Activated CD8-positive, alpha-beta memory T cell treated with anti-CD3 and anti-CD28 coated beads, Interleukin-2, amount 50 U/mL, for 24 hours (primary cell): ENCODE measurements at regions not wholly inside any gene's neighbourhood (a gene's known extent, or its start where the extent isn't known, plus 50 kb on each side); places are given as distances from the start of the nearest gene placed in this dataset.
"Not testable (repeated sequence)": the region's sequence is repeated elsewhere in the genome, so short reads cannot be mapped to it uniquely, and the experiment has no call there.

ENCODE experiments used
- DNase-seq: peaks from one replicate; pipeline ENCODE4 v3.0.0-alpha.2; 2020; ENCODE audit errors: extremely low read depth

DNA sequence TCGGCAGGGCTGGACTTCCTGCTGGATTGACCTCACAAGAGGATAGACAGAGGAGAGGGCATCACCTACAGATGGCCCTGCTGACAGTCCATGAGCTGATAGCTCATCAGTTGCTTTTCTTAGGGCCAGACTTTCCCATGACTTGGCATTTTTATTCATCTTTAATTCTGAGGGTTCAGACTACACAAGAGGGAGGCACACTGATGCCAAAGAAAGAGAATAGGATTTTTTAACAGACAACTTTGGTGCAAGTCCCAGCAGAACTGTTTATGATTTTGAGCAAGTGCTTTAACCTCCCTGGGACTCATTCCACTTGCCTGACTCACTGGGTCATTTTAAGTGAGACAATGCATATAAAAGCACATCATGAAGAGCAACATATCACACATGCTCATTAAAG lies 299.2 kb downstream of the INSIG2 start:
- DNase-seq = no peak

DNA sequence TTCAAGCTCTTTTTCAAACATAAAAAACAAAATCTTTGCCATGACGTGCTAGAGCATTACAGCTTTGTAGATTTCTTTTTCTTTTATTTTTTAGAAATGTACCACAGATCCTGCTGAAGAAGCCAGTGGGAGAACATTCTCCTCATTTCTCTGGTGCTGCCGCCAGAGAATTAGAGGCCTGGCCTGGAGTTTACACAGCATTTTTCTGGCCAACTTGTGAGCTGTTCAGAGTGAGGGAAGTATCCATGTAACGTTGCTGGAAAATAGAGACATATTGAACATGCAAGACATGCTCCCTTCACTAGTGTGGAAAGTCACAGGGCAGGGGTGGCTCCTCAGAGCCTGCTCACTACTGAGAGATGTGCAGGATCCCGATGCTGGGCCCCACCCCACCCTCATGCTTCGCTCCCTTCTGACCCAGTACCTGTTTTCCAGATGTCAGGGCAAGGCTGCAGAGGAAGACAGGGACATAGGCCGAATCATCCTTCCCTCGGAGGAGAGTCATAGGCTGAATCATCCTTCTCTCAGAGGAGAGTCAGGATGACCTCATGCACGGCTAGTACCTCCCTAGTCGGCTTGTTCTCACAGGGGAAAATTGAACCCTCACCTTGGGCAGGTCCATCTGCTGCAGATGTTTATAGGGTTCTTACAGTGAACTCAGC lies 298.5 kb downstream of the INSIG2 start:
- no peak for DNase-seq

DNA sequence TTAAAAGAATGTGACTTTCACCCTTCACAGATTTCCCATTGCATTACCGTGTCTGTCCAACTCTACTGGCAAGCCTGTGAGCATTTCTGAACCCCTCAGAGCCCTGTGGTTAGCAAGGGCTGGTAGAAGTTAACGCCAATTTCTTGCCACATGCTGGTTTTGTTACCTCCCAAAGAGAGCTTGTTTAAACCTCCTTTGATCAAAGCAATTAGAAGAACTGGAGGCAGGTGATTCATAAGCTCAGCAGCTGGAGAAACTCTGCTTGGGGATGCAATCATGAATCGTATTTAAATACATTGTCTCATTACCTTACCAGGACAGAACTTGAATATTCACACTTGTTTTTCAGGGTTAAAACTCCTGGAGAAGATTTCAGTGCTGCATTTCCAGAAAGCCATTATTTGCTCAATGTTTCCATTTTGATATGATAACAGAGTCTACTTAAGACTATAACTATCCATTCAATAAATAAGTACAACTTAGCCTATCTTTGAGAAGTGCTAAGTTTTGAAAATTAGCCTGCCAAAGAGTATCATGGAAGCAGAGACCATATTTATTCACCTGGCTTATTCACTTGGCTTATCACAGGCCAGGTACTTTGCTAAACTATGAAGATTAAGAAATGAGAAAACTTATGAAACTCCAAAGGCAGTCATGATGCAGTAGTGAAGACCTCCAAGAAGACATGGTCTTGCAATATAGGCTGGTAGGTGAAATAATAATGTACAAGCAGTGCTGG lies 292.8 kb downstream of the INSIG2 start:
- no peak for DNase-seq

DNA sequence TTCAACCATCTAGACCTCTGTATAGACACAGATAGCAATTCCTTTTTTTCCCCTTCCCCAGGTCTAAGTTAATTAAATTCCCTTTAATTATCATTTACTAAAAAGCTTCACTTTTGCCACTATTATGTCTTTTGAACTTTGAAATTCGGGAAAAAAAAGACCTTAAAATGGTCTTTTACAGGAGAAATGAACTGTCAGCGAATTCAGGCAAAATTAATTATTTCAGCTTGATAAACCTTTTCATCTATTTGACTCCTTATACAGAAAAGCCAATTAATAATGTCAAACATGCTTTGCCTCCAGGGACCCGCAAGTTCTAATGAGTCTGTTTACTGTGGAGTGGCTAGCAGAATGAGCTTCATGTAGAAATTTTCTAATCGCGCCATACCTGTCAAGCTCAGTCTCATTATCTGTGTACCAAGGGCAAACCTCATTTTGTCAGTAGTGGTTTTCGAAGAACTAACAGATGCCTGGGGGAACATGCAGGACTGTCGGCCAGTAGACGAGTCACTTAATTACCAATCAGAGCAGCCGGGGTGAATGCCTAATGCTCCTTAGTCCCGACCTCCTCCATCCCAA lies 287.7 kb downstream of the INSIG2 start:
- no peak for DNase-seq

DNA sequence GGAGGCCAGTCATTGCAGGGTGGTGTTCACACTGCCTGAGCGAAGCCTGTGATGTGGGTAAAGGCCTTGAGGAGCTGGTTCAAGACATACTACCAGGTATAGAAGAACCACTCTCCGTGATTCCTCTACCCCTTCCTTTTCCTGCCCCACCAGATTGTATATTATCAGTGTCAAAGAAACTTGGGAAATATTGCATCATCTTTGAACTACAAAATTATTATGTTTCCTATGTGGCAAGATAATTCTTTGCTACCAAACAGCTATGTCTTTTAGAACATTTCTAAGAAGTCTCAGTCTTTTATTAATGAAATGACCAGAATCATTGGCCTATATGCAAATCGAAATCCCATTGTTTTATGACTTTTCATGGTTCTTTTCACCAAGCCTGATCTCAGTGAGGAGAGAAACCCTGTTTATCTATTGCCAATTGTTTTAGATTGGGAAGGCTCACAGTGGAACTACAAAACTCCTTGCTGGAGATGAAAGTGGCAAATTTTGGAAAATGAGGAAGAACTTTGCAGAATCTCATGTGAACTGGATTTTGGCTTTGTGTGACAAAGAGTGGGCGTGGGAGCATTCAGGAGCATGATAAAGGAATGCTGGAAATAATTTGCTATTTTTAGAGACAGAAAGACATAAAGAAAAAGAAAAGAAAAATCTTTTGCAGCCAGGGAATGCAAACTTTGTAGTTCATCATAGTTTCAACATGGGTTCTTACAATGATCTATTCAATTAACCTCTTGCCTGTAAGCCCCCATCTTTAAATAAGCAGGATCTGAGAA lies 286.9 kb downstream of the INSIG2 start:
- DNase-seq = no peak

DNA sequence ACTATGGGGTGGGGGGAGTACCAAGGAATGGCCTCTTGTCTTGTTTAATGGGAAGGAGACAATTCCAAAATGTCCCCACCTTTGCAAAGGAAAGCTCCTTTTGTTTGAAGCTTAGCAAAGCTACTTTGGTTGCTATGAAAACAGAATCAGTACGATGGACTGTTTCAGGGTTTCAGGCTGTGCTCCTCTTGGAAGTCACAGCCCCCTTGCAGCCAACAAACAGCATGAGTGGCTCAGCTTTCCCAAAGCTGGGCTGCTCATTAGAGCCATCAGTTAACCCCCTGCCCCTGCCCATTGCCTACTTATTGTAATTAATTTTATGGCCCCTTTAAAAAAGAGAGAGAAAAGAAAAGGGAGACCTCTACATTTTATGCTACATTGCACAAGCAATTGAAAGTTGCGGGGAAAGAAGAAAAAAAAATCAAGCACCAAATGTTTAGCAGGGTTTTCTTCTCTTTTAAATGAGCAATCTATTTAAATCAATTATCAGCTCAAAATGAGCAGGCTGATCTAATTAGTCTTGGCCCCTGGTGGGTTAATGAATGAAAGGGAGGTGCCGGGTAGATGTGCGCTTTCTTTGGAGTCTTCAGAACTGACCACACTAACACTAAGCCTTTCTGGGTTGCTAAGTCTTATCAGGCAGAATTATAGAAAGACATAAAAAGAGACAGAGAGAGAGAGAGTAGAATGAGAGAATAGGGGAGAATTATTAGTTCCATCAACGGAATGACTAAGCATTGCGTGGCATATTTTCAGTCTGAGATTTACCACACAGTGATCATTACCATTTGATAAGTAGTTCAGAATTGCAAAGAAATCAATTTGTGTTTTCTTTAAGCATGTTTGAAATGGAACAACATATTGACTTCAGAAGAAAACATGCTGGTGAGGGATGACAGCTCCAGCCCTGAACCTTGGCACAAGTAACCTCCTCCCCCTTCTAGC lies 284.9 kb downstream of the INSIG2 start:
- no peak for DNase-seq

DNA sequence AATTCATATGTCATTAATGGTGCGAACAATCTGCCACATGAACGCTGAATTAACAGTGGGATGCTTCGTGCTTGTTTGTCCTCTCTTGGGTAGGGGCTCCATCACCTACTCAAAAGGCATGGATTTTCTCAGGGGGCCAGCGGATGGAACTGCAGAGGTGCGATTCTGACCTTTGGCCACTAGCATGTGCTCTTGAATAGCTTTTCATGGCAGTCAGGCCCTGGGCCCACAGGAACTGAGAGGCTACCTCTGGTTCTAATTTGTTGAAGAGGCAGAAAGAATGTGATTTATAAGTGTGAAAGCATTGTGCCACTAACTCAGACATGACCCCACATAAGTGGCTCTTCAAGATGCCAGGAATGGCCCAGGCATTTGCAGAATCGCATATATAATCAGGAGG lies 283.2 kb downstream of the INSIG2 start:
- DNase-seq = no peak

DNA sequence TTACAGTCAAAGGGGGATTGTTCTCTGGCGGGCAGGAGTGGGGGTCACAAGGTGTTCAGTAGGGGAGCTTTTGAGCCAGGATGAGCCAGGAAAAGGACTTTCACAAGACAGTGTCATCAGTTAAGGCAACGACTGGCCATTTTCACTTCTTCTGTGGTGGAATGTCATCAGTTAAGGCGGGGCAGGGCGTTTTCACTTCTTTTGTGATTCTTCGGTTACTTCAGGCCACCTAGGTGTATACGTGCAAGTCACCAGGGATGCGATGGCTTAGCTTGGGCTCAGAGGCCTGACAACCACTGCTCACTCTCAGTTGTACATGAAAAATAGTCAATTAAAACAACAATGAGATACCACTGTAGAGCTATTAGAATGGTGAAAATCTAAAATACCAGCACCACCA lies 281.2 kb downstream of the INSIG2 start:
- DNase-seq = not testable (repeated sequence)

DNA sequence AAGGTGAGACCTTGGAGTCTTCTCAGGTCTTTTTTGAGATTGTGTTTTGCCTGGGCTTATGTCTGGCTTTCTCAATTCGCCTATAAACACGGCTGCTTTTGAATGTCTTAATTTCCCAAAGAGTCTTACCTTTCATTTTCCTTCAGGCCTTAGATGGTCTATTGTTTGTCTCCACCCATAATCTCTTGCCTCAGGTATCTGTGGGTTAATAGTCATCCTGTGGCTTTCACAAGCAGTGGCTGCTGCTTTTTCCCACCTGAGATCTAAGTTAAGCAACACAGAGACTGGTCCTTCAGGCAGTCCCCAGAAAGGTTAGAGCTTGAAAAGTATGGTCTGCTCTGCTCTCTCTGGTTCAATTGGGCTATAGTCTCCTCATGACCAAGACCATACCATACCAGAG lies 275.3 kb downstream of the INSIG2 start:
- no peak for DNase-seq

DNA sequence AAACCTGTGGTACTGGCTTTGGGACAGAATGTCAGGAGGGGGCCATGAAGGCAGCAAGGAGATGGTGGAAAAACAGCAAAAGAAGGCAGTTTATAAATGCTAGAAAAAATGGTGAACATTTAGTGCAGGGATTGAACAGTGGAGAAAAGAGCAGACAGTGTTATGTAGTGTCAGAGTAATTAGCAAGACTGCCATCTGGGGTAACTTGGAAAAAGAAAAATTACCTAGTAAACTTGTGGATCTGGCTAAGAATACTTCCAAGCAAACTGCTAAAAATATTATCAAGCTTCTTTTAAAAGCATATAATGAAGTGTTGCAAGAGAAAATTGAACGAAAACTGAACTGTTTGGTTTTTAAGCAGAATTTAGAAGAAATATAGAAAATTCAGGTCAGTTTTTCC lies 267.8 kb downstream of the INSIG2 start:
- no peak for DNase-seq

DNA sequence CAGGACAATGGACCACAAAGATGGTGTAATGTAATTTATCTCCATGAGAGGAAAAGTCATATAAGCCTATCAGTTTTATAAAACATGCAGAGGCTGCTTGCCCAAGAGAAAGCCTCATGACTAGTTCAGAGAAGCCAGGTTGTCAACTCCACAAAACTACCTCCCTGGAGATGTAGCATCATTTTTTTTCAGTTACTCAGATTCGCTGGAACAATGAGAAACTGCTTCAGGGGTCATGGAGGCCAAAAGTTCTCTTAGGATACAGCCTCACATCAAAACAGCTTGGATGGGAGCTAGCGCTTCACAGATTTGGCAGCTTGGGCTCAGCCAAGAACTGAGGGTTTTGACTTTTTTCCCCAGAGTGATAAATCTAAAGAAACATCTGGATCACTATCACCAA lies 263.5 kb downstream of the INSIG2 start:
- DNase-seq = no peak

DNA sequence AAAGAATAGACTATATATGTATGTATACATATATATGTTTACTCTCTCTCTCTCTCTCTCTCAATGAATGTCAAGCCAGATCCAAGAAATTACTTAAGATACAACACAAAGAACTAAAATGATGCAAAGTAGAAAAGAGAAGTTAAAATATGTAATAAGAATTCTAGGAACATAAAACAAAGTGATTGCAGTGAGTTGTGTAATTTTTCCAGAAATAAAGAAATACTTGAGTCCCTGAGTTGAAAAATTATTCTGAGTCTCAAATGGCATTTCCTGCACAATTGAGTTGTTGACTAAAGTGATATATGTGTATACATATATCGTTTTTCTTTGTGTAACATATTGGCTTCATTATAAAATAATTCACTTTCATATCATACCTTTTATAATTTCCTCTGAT lies 262.4 kb downstream of the INSIG2 start:
- DNase-seq = no peak

DNA sequence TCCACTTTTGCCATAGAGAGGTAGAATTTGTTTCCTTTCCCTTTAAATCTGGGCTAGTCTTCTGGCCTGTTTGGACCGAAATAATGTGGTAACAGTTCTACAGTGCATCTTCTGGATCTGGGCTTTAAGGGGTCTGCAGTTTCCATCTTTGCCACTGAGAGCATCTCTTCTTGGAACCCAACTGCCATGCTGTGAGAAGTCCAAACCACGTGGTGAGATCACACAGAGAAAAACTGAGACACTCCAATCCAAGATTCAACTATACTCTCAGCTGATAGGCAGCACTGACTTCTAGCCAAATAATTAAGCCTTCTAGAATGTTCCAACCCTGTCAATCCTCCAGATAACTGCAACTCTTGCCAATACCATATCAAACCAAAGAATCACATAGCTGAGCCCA lies 261.1 kb downstream of the INSIG2 start:
- DNase-seq = no peak

DNA sequence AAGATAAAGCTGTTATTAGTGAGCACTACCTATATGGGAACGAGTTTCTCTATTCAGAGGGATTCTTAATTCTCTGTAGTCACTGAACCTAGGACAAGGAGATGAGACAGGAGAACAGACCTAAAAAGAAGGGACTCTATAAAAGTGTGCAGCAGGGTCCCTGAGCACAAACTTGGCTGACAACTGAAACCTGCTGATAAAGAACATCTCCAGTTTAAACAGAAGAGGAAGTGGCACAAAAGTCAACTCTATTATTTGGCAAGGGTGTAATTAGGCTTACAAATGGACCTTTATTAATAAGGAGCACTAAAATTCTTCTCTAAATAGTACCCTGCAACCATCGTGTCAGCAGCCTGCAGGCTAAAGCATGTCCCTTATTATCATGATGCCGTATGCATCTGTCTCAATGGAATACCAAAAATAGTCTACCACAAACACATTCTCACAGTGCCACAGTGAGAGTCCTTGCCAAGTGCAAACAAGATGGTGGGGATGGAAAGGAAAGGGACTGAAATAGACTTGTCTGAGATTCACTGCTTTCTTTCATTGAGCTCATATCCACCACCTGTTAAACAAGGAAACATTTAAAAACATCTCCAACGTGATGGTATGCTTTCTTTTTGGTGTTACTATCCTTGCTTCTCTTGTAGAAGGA lies 260.2 kb downstream of the INSIG2 start:
- no peak for DNase-seq

DNA sequence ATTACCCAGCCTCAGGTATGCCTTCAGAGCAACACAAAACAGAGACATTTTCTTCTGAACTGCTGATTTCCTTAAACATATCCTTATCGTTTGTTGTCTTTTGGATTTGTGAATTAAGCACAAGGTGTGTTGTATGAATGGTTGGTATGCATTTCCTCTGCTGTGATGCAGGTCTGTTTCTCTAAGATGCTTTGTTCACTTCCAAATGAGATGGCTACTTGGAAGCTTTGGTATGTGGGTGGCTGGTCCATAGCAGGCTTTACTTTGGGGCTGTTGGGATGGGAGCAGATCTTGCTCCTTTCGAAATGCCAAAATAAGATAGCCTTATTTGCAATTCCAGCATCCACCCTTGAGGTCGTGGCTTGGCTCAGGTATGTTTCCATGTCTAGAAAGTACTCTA lies 257.2 kb downstream of the INSIG2 start:
- DNase-seq = no peak

DNA sequence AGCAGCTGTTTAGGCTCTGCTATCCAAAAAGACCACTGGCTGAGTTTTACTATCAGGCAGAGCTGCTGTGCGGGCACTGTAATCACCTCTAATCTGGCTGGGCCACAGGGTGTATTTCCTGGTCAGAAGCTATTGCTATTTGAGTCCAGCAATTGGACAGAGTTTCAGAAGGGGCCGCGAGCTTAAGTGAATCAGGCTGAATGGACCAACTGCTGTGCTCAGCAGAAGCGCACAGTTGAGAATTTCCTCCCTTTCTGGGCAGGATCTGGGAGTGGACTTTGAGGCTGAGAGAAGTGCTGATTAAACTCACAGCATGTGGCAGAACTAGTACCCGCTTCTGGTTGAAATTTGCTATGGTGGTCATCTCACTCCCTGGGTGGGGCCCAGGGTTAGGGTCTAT lies 251.8 kb downstream of the INSIG2 start:
- DNase-seq = no peak

DNA sequence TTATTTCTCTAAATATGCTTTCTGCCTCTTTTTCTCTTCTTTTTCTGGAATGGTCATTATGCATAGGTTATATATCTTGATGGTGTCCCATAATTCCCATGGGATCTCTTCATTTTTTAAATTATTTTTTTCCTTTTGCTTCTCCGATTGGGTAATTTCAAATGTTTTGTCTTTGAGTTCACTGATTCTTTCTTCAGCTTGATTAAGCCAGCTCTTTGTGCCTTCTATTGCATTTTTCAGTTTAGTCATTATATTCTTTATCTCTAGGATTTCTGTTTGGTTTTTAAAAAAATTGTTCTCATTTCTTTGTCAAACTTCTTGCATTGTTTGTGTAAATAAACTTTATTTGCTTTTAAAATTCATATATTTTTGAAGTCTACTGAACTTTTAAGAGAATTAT lies 251.1 kb downstream of the INSIG2 start:
- no peak for DNase-seq

DNA sequence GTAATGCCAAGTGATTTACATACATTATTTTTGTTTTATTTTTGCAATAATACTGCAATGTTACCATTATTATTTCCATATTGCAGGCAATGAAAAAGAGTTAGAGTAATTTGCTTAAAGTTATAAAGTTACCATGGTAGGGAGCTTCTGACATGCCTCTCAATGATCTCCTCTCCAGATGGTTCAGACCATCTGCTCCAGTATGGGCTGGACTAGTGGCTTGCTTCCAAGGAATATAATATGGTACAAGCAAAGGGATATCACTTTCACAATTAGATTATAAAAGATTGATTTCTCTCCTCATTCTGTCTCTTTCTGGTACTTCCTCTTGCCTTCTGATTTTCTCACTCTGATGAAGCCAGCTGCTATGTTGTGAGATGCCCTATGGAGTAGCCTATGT lies 245.4 kb downstream of the INSIG2 start:
- DNase-seq = no peak

DNA sequence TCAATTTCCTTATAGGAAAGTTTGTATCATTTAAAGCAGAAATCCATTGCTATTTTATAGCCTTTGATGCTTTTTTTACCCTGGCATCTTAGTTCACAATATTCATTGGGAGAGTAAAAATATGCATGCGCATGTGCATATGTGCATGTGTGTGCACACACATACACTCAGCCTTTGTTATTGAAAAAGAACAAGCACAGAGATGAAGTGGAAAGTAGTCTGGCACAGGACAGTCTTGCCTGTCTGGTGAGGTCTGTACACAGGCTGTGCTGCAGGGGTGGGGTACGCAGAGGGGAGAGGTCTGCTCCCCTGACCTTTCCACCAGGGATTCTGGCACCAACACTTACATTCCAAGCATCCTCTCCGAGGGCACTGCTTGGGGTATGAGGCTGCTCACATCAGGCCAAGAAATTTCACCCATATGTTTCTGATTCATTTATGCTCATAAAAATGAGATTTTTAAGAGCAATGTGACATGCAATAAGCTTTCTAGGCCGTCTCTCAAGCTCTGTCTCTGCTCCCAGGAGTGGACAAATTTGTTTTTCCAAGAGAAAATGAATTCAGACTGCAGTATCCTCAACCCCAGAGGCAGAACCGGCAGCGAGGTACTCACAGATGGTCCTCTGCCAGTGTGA lies 237.2 kb downstream of the INSIG2 start:
- DNase-seq = no peak

DNA sequence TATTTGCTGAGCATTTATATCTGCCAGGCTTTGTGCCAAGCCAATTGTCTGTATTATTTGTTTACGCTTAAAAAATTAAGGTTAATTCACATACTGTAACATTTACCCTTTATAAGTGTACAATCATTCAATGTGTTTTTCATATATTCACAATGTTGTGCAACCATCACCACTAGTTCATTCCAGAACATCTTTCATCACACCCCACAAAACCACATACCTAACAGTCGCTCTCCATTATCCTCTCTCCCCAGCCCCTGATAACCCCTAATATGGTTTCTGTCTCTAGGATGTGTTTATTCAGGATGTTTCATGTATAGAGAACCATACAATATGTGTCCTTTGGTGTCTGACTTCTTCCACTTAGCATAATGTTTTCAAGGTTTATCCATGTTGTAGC lies 234.1 kb downstream of the INSIG2 start:
- no peak for DNase-seq
